ENCODE measurements at regions not wholly inside any gene's neighbourhood (a gene's known extent, or its start where the extent isn't known, plus 50 kb on each side); places are given as distances from the start of the nearest gene placed in this dataset.

GRCh38 chr1:234929369-234929768, 199.3 kb downstream of the TOMM20 start:
- TF ChIP-seq CTCF (optimal IDR thresholded peaks at IDR 0.05 in 1 of 3, IDR thresholded peaks at IDR 0.05 in 1 of 3, conservative IDR thresholded peaks at IDR 0.05 in 1 of 3; ENCODE audit: extremely low read depth in 1 of 3, insufficient read depth in 2 of 3, low read length in 3 of 3) (no peak), EZH2 (IDR thresholded peaks at IDR 0.05; ENCODE audit: low read length) (no peak)
